IMR-90 (cell line): ENCODE measurements at regions not wholly inside any gene's neighbourhood (a gene's known extent, or its start where the extent isn't known, plus 50 kb on each side); places are given as distances from the start of the nearest gene placed in this dataset.

Source experiments
- ATAC-seq: fragments of 200-7000 bp; cut with Tn5 transposase; 2 replicates; pipeline ENCODE4 v1.9.1; 2020; ENCODE audit warnings: low read depth, mild to moderate bottlenecking, moderate library complexity
- BruUV-seq: library from RNA; stranded (reverse); fragments of 400-500 nt; replicated peaks from 2 replicates; lab custom pipeline; 2021; lab: Mats Ljungman, UMichigan
- CTCF ChIA-PET: fragments of 300-600 bp; formaldehyde crosslinking; extraction: SDS; loops from one replicate; lab custom pipeline; 2021; ENCODE audit warnings: antibody characterized with exemption; lab: Yijun Ruan, JAX
- POLR2A ChIA-PET: fragments of 300-600 bp; sonication (Branson Sonifier 250); formaldehyde crosslinking; loops from one replicate; lab custom pipeline; 2022; ENCODE audit warnings: antibody characterized with exemption; ENCODE audit not compliant: unreplicated experiment; lab: Charles Lee
- DNase-seq: peaks from one replicate; pipeline ENCODE4 v3.0.0; 2013
- H2AFZ ChIP-seq: replicated peaks from 2 replicates; pipeline ENCODE3; 2013; ENCODE audit warnings: low read length, mild to moderate bottlenecking; ENCODE audit not compliant: poor library complexity
- H2AK5ac ChIP-seq: 2 replicates; pipeline ENCODE4 v1.6.1; 2013; ENCODE audit warnings: low read depth, low read length, inconsistent platforms
- H2AK9ac ChIP-seq: replicated peaks from 2 replicates; pipeline ENCODE3; 2013; ENCODE audit warnings: mild to moderate bottlenecking, low read depth, low read length, moderate library complexity; ENCODE audit not compliant: poor library complexity
- H2BK120ac ChIP-seq: 2 replicates; pipeline ENCODE4 v1.6.1; 2013; ENCODE audit warnings: low read depth, low read length, inconsistent platforms
- H2BK15ac ChIP-seq: 3 replicates; pipeline ENCODE4 v1.6.1; 2013; ENCODE audit warnings: low read depth, low read length, inconsistent platforms
- H2BK20ac ChIP-seq: 2 replicates; pipeline ENCODE4 v1.6.1; 2013; ENCODE audit warnings: low read depth, mild to moderate bottlenecking, inconsistent platforms, low read length, moderate library complexity
- H2BK5ac ChIP-seq: 2 replicates; pipeline ENCODE4 v1.6.1; 2013; ENCODE audit warnings: mild to moderate bottlenecking, low read depth, low read length, inconsistent platforms; ENCODE audit not compliant: poor library complexity, severe bottlenecking
- H3K14ac ChIP-seq: replicated peaks from 2 replicates; pipeline ENCODE4 v1.6.1; 2013; ENCODE audit warnings: low read depth, low read length, inconsistent platforms
- H3K18ac ChIP-seq: 2 replicates; pipeline ENCODE4 v1.6.1; 2013; ENCODE audit warnings: low read depth, low read length, control low read depth
- H3K23ac ChIP-seq: 2 replicates; pipeline ENCODE4 v1.6.1; 2013; ENCODE audit warnings: low read depth, low read length, inconsistent platforms
- H3K27ac ChIP-seq: 2 replicates; pipeline ENCODE4 v1.5.1; 2013; ENCODE audit warnings: mild to moderate bottlenecking, control low read depth, low read length; ENCODE audit not compliant: insufficient read depth
- H3K27me3 ChIP-seq: 2 replicates; pipeline ENCODE4 v1.6.1; 2013; ENCODE audit warnings: low read length; ENCODE audit not compliant: control insufficient read depth, insufficient read depth
- H3K36me3 ChIP-seq: 2 replicates; pipeline ENCODE4 v1.6.1; 2013; ENCODE audit warnings: low read length, mixed read lengths; ENCODE audit not compliant: control insufficient read depth, insufficient read depth
- H3K4ac ChIP-seq: 2 replicates; pipeline ENCODE4 v1.6.1; 2013; ENCODE audit warnings: low read depth, low read length, inconsistent platforms
- H3K4me1 ChIP-seq: 2 replicates; pipeline ENCODE4 v1.6.1; 2013; ENCODE audit warnings: low read length, mixed read lengths; ENCODE audit not compliant: control insufficient read depth, insufficient read depth
- H3K4me2 ChIP-seq: 2 replicates; pipeline ENCODE4 v1.6.1; 2013; ENCODE audit warnings: low read depth, mild to moderate bottlenecking, control low read depth, low read length, moderate library complexity
- H3K4me3 ChIP-seq: 2 replicates; pipeline ENCODE4 v1.5.1; 2013; ENCODE audit warnings: low read depth, mild to moderate bottlenecking, control low read depth, low read length, moderate library complexity; ENCODE audit not compliant: insufficient read depth
- H3K56ac ChIP-seq: 2 replicates; pipeline ENCODE4 v1.6.1; 2013; ENCODE audit warnings: low read length, inconsistent platforms; ENCODE audit not compliant: insufficient read depth; ENCODE audit errors: extremely low read depth
- H3K79me1 ChIP-seq, 2 experiments: 2 replicates each; pipeline ENCODE4 v1.6.1; 2013; ENCODE audit warnings: low read length in 2 of 2, inconsistent platforms in 1 of 2, low read depth in 1 of 2
- H3K9ac ChIP-seq: 2 replicates; pipeline ENCODE4 v1.6.1; 2013; ENCODE audit warnings: low read depth, low read length, control low read depth
- H3K9me1 ChIP-seq: 2 replicates; pipeline ENCODE4 v1.6.1; 2013; ENCODE audit warnings: low read length, inconsistent platforms; ENCODE audit not compliant: insufficient read depth
- H3K9me3 ChIP-seq: 2 replicates; pipeline ENCODE4 v1.6.1; 2013; ENCODE audit warnings: low read length; ENCODE audit not compliant: control insufficient read depth, insufficient read depth
- H4K20me1 ChIP-seq: 2 replicates; pipeline ENCODE4 v1.6.1; 2013; ENCODE audit warnings: low read length, inconsistent platforms; ENCODE audit not compliant: insufficient read depth
- H4K5ac ChIP-seq: 2 replicates; pipeline ENCODE4 v1.6.1; 2013; ENCODE audit warnings: mild to moderate bottlenecking, low read depth, low read length, control low read depth
- H4K8ac ChIP-seq, 2 experiments: 2 replicates each; pipeline ENCODE4 v1.6.1; 2013; ENCODE audit warnings: low read depth in 2 of 2, low read length in 2 of 2, control low read depth in 1 of 2, inconsistent platforms in 1 of 2
- H4K91ac ChIP-seq: 2 replicates; pipeline ENCODE4 v1.6.1; 2013; ENCODE audit warnings: low read depth, low read length, inconsistent platforms; ENCODE audit not compliant: insufficient read depth
- CHD1 ChIP-seq: IDR thresholded peaks from 2 replicates; pipeline ENCODE4 v1.6.1; 2012; ENCODE audit warnings: low read depth, low read length, improper control_type of control experiment
- MXI1 ChIP-seq: IDR thresholded peaks from 2 replicates; pipeline ENCODE4 v1.6.1; 2012; ENCODE audit warnings: low read depth, mild to moderate bottlenecking, low read length, moderate library complexity, borderline replicate concordance
- WGBS, 2 experiments: methylation state at CpG; one replicate each; pipeline versions ENCODE4 v1.1.5 to v1.1.7; 2013; ENCODE audit warnings: missing lambda C conversion rate in 2 of 2; ENCODE audit not compliant: insufficient read length in 1 of 2; ENCODE audit errors: extremely low coverage in 2 of 2; 5-methylcytosine and 5-hydroxymethylcytosine counted together
- dilution Hi-C: fragments of 300-500 bp; cut with HindIII; formaldehyde crosslinking; loops from one replicate; pipeline ENCODE4 v1.14.3; 2018; ENCODE audit warnings: low sequenced_read_pairs; ENCODE audit not compliant: unreplicated experiment
- in situ Hi-C: fragments of 300-500 bp; cut with MboI; formaldehyde crosslinking; loops from 3 replicates; pipeline ENCODE4 v1.14.3; 2019; ENCODE audit warnings: low sequenced_read_pairs, inconsistent platforms, mixed read lengths
- intact Hi-C: fragments of 100-400 bp; cut with micrococcal nuclease; formaldehyde crosslinking; loops from 2 replicates; pipeline ENCODE4 v1.10.0; 2022
- TF ChIP-seq, protein P1 (sequence below): fragments of 150-350 bp; IDR thresholded peaks from 2 replicates; pipeline ENCODE4 v1.6.1; 2016; ENCODE audit warnings: low read depth, mild to moderate bottlenecking, low read length, moderate library complexity, borderline replicate concordance

DNA sequence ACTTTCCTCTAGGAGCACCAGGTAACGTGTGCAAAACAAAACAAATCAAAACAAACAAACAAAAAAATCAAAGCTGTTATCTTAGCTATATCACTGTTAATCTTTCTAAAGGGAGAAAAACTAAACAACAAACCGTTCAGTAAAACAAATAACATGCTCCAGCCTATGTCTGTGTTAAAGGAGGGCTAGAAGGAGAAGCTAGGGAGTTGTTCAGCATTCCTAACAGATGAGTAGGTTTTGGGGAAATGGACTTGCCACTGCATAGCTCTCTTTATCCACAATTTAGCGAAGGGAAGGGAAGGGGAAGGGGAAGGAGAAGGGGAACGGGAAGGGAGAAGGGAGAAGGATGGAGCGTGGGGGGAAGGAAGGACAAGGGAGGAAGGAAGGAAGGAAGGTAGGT, 134.2 kb upstream of the AKR1E2 start:
- DNase-seq: peak; percentile 66
- H4K91ac ChIP-seq: peak overlapping the region; percentile 92

More for the DNA sequence above, 134.2 kb upstream of the AKR1E2 start:
- Histone ChIP-seq H4K5ac (peak overlapping the region; percentile 66), H2BK5ac (peak overlapping the region; percentile 94), H3K36me3 (no peaks in the 10 kb centered on the region), H2BK20ac (peak overlapping the region; percentile 95), H3K14ac (peak overlapping the region; percentile 92), H2AFZ (peak overlapping the region; percentile 78), H2BK120ac (peak overlapping the region; percentile 98), H2BK15ac (peak overlapping the region; percentile 98; the same call in 2 of the 3 replicates), H3K18ac (peak overlapping the region; percentile 91), H3K9me3 (peaks cover 2% of the 10 kb centered on the region; the same call in 1 of the 2 replicates), H3K27ac (peak overlapping the region; percentile 78), H2AK9ac (peak overlapping the region; percentile 86), H4K8ac (peak overlapping the region; percentile 73 to 87), H3K9ac (0 out of 2 replicates have a peak overlapping the region, but pooled peaks have one; percentile 16), H3K79me1 (no peaks in the 10 kb centered on the region; a peak in 1 of 4 replicates), H4K20me1 (no peaks in the 10 kb centered on the region), H3K4me2 (peak overlapping the region; percentile 31; the same call in 1 of the 2 replicates), H3K4ac (peak overlapping the region; percentile 98), H3K4me1 (peaks cover 8% of the 10 kb centered on the region; the same call in 1 of the 2 replicates), H3K9me1 (peaks cover 7% of the 10 kb centered on the region), H2AK5ac (peak overlapping the region; percentile 97), H3K56ac (peak overlapping the region; percentile 7; the same call in 1 of the 2 replicates), H3K4me3 (no peak overlapping the region), H3K23ac (peak overlapping the region; percentile 92; the same call in 1 of the 2 replicates), H3K27me3 (no peaks in the 10 kb centered on the region)
- no TSS peak for BruUV-seq
- ChIA-PET POLR2A (no interaction called here), CTCF (interaction anchor here (0.7 to 1.1 kb wide), 3 partner anchors 12 to 39 kb away, joined by 3 to 4 read pairs (median 4); no protein-coding TSS in a partner anchor)
- dilution Hi-C loops: no loop called here
- WGBS, 2 experiments: 83% methylated on average over 1 of the region's 5 CpGs; no CpG with 5 or more reads in 1 of the 2 experiments
- intact Hi-C loops: no loop called here
- in situ Hi-C loops: no loop called here
- TF ChIP-seq, protein P1, sequence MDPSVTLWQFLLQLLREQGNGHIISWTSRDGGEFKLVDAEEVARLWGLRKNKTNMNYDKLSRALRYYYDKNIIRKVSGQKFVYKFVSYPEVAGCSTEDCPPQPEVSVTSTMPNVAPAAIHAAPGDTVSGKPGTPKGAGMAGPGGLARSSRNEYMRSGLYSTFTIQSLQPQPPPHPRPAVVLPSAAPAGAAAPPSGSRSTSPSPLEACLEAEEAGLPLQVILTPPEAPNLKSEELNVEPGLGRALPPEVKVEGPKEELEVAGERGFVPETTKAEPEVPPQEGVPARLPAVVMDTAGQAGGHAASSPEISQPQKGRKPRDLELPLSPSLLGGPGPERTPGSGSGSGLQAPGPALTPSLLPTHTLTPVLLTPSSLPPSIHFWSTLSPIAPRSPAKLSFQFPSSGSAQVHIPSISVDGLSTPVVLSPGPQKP: no peak
- TF ChIP-seq MXI1: no peak
- TF ChIP-seq CHD1: no peak
- ATAC-seq: peak; percentile 97
